ENCODE measurements at regions not wholly inside any gene's neighbourhood (a gene's known extent, or its start where the extent isn't known, plus 50 kb on each side); places are given as distances from the start of the nearest gene placed in this dataset.

- TF ChIP-seq CTCF (conservative IDR thresholded peaks at IDR 0.05; ENCODE audit: low read depth, low read length), result no peak
These were observed 378.1 kb downstream of the TMEM38B start for GRCh38 chr9:106072421-106072820.

GRCh38 chr9:106074006-106074405 lies 379.7 kb downstream of the TMEM38B start:
- no peak for DNase-seq (ENCODE audit: low read depth)
- H3K4me3 ChIP-seq (ENCODE audit: low read length), result no peak overlapping the region
- TF ChIP-seq CTCF (conservative IDR thresholded peaks at IDR 0.05; ENCODE audit: low read depth, low read length), result no peak

More at GRCh38 chr9:106072421-106072820, 378.1 kb downstream of the TMEM38B start:
- DNase-seq (ENCODE audit: low read depth), result no peak
- no peak overlapping the region for H3K4me3 ChIP-seq (ENCODE audit: low read length)

- no peak for TF ChIP-seq CTCF (conservative IDR thresholded peaks at IDR 0.05; ENCODE audit: low read depth, low read length)
- DNase-seq (ENCODE audit: low read depth), result no peak
- H3K4me3 ChIP-seq (ENCODE audit: low read length), result no peak overlapping the region
These were observed 381.1 kb downstream of the TMEM38B start for GRCh38 chr9:106075236-106075959.

- TF ChIP-seq CTCF (conservative IDR thresholded peaks at IDR 0.05; ENCODE audit: low read depth, low read length), result no peak
- no peak overlapping the region for H3K4me3 ChIP-seq (ENCODE audit: low read length)
- DNase-seq (ENCODE audit: low read depth), result peak; percentile 9
These were observed 381.6 kb downstream of the TMEM38B start for GRCh38 chr9:106075960-106076327.

- no peak for TF ChIP-seq CTCF (conservative IDR thresholded peaks at IDR 0.05; ENCODE audit: low read depth, low read length)
- no peak overlapping the region for H3K4me3 ChIP-seq (ENCODE audit: low read length)
- no peak for DNase-seq (ENCODE audit: low read depth)
These were observed 382.4 kb downstream of the TMEM38B start for GRCh38 chr9:106076711-106077110.

- no peak for TF ChIP-seq CTCF (conservative IDR thresholded peaks at IDR 0.05; ENCODE audit: low read depth, low read length)
- no peak overlapping the region for H3K4me3 ChIP-seq (ENCODE audit: low read length)
- DNase-seq (ENCODE audit: low read depth), result no peak
These were observed 383.4 kb downstream of the TMEM38B start for GRCh38 chr9:106077731-106078130.

- H3K4me3 ChIP-seq (ENCODE audit: low read length), result no peak overlapping the region
- DNase-seq (ENCODE audit: low read depth), result no peak
- TF ChIP-seq CTCF (conservative IDR thresholded peaks at IDR 0.05; ENCODE audit: low read depth, low read length), result no peak
These were observed 388.3 kb downstream of the TMEM38B start for GRCh38 chr9:106082621-106083020.
